GM19240 (cell line): ENCODE measurements at regions not wholly inside any gene's neighbourhood (a gene's known extent, or its start where the extent isn't known, plus 50 kb on each side); places are given as distances from the start of the nearest gene placed in this dataset.
"Not testable (repeated sequence)": the region's sequence is repeated elsewhere in the genome, so short reads cannot be mapped to it uniquely, and the experiment has no call there.

Experiments used
- DNase-seq: peaks from one replicate; pipeline ENCODE4 v3.0.0; 2011; ENCODE audit warnings: low spot score; ENCODE audit not compliant: insufficient read length

DNA sequence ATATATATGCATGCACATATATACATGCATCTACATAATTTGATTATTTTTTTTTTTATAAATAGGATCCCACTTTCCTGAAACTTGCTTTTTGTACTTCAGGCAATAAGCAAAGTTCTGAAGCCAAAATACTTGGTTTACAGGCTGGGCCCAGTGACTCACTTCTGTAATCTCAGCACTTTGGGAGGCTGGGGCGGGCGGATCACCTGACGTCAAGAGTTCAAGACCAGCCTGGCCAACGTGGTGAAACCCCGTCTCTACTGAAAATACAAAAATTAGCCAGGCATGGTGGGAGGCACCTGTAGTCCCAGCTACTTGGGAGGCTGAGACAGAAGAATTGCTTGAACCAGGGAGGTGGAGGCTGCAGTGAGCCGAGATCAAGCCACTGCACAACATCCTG, 51.0 kb upstream of the FOXN3 start:
- DNase-seq: not testable (repeated sequence)

DNA sequence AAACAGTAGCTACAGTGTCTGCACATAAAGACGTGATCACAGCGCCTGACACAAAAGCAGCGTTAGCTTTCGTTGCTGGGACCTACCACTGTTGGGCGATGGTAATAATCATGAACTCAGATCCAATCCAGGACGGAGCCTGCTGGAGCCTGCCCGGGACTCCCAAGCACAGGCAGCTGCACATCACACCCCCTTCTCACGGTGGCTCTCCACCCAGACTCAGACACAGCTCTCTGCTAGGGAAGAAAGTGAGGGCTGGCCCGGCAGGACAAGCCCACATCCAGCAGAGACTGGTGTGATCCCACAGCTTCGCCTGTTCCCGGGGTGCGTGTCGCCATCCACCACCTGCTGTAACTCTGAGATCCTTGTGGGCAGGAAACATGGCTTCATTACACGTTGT, 49.9 kb upstream of the FOXN3 start:
- DNase-seq: no peak
